ENCODE measurements at regions not wholly inside any gene's neighbourhood (a gene's known extent, or its start where the extent isn't known, plus 50 kb on each side); places are given as distances from the start of the nearest gene placed in this dataset.

DNA sequence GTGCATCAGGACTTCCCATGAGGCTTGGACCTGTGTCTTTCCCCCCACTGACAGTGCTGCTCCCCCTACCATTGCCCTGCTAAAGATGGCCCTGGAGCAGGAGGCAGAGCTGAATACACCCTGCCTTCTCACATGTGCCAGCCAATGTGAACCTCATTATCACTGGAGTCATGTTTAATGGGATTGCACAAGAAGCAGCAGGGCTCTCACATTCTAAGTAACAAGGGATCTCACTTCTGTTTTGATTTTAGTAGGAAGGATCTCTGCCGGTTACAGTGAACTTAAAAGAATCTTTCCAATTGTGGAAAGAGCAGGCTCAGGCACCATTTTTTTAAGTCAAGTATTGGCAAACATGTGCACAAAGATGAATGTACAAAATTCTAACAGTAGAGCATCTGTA is 322.1 kb upstream of the MEX3C start (continued):
- TF ChIP-seq CHD7 (IDR thresholded peaks at IDR 0.05; ENCODE audit: insufficient replicate concordance, low read length) (no peak), TCF12 (IDR thresholded peaks at IDR 0.05; ENCODE audit: low read depth, low read length) (no peak), ZNF274 (IDR thresholded peaks at IDR 0.05; ENCODE audit: borderline replicate concordance, extremely low read depth, low read length) (no peak), MAFK (IDR thresholded peaks at IDR 0.05; ENCODE audit: low read depth, low read length) (no peak), PHF8 (conservative IDR thresholded peaks at IDR 0.05; ENCODE audit: low read depth, low read length) (no peak), GABPA (IDR thresholded peaks at IDR 0.05; ENCODE audit: borderline replicate concordance, insufficient read depth, low read length) (no peak)
